CD8-positive, alpha-beta memory T cell (primary cell): ENCODE measurements at regions not wholly inside any gene's neighbourhood (a gene's known extent, or its start where the extent isn't known, plus 50 kb on each side); places are given as distances from the start of the nearest gene placed in this dataset.

Source experiments
- CTCF ChIA-PET: fragments of 350-600 bp; sonication (Branson Sonifier 250); formaldehyde crosslinking; loops from one replicate; lab custom pipeline; 2021; ENCODE audit warnings: antibody characterized with exemption; lab: Charles Lee
- POLR2A ChIA-PET: fragments of 350-600 bp; sonication (Branson Sonifier 250); formaldehyde crosslinking; loops from one replicate; lab custom pipeline; 2021; ENCODE audit warnings: antibody characterized with exemption; lab: Charles Lee
- DNase-seq, 5 donors: peaks; one replicate each; pipeline versions ENCODE4 v3.0.0 to v3.0.0-alpha.2; 2020 to 2022; ENCODE audit warnings: mixed read lengths in 1 of 5
- H3K27ac ChIP-seq: one replicate; pipeline ENCODE4 v1.7.0; 2013; ENCODE audit warnings: low read depth, mild to moderate bottlenecking, low read length, moderate library complexity
- H3K27me3 ChIP-seq: 2 replicates; pipeline ENCODE4 v1.7.0; 2013; ENCODE audit warnings: low read length, mild to moderate bottlenecking; ENCODE audit not compliant: insufficient read depth, poor library complexity, severe bottlenecking
- H3K36me3 ChIP-seq: 2 replicates; pipeline ENCODE4 v1.7.0; 2013; ENCODE audit warnings: mild to moderate bottlenecking, low read length, moderate library complexity; ENCODE audit not compliant: insufficient read depth
- H3K4me1 ChIP-seq: 2 replicates; pipeline ENCODE4 v1.7.0; 2013; ENCODE audit warnings: mild to moderate bottlenecking, low read length, moderate library complexity; ENCODE audit not compliant: insufficient read depth
- H3K4me3 ChIP-seq: 2 replicates; pipeline ENCODE4 v1.7.0; 2013; ENCODE audit warnings: mild to moderate bottlenecking, low read length
- H3K9me3 ChIP-seq: 2 replicates; pipeline ENCODE4 v1.7.0; 2013; ENCODE audit warnings: mild to moderate bottlenecking, low read length
- H3K27ac Mint-ChIP-seq, 8 donors: one replicate each; pipeline ENCODE4 v1.8.0; 2020 to 2021; ENCODE audit warnings: mixed read lengths in 8 of 8, mild to moderate bottlenecking in 6 of 8, inconsistent platforms in 3 of 8, moderate library complexity in 3 of 8
- H3K27me3 Mint-ChIP-seq, 2 donors: one replicate each; pipeline ENCODE4 v1.8.0; 2020 to 2021; ENCODE audit warnings: mixed read lengths in 2 of 2, mild to moderate bottlenecking in 1 of 2, moderate library complexity in 1 of 2
- H3K36me3 Mint-ChIP-seq, 3 donors: one replicate each; pipeline ENCODE4 v1.8.0; 2020 to 2021; ENCODE audit warnings: mixed read lengths in 3 of 3, inconsistent platforms in 1 of 3, mild to moderate bottlenecking in 1 of 3
- H3K4me1 Mint-ChIP-seq, 3 donors: one replicate each; pipeline ENCODE4 v1.8.0; 2020 to 2021; ENCODE audit warnings: mixed read lengths in 3 of 3, inconsistent platforms in 1 of 3, mild to moderate bottlenecking in 1 of 3
- H3K4me3 Mint-ChIP-seq, 7 donors: one replicate each; pipeline ENCODE4 v1.8.0; 2020 to 2021; ENCODE audit warnings: mixed read lengths in 7 of 7, mild to moderate bottlenecking in 6 of 7, moderate library complexity in 4 of 7, inconsistent platforms in 2 of 7
- H3K9me3 Mint-ChIP-seq, 5 donors: one replicate each; pipeline ENCODE4 v1.8.0; 2020 to 2022; ENCODE audit warnings: mixed read lengths in 5 of 5, mild to moderate bottlenecking in 3 of 5, moderate library complexity in 2 of 5, inconsistent platforms in 1 of 5

GRCh38 chr3:79869461-79870312 is 101.9 kb upstream of the ROBO1 start:
- ChIA-PET POLR2A (no interaction called here), CTCF (interaction anchor here (0.9 kb wide), 1 partner anchor 9 kb away, joined by 3 read pairs; no protein-coding TSS in a partner anchor)
- DNase-seq = no peak
- Histone ChIP-seq H3K36me3 (no peaks in the 10 kb centered on the region), H3K27ac (no peak overlapping the region), H3K4me1 (no peaks in the 10 kb centered on the region), H3K9me3 (no peaks in the 10 kb centered on the region), H3K27me3 (no peaks in the 10 kb centered on the region), H3K4me3 (no peak overlapping the region)
- Mint-ChIP-seq H3K9me3 (peaks cover 3 to 46% (median 17%) of the 10 kb centered on the region in 5 donors), H3K4me3 (no peak overlapping the region), H3K36me3 (no peaks in the 10 kb centered on the region), H3K27ac (no peak overlapping the region), H3K4me1 (no peaks in the 10 kb centered on the region), H3K27me3 (peaks cover 0 to 2% of the 10 kb centered on the region in 2 donors)

DNA sequence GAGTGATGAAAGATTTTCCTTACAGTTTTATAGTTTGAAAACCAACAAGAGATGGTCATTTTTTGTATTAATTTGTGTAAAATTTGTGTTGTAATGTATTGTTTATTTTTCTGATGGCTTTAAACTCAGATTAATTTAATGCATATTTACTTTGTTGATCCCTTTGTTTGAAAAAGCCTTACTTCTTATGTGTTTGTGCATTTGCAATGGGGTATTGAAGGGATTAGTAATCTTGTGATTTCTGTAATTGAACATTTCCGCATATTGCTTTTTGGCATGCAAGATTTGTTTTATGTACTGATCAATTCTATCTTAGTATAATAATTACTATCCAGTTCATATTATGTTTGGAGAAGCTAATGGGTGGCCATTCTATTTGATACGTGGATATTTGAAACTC is 98.4 kb upstream of the ROBO1 start:
- Mint-ChIP-seq H3K4me3 (no peak overlapping the region), H3K36me3 (no peaks in the 10 kb centered on the region), H3K9me3 (peaks cover 10 to 40% (median 19%) of the 10 kb centered on the region in 5 donors), H3K27me3 (peaks cover 0 to 2% of the 10 kb centered on the region in 2 donors), H3K27ac (no peak overlapping the region), H3K4me1 (no peaks in the 10 kb centered on the region)
- ChIA-PET POLR2A (no interaction called here), CTCF (no interaction called here)
- Histone ChIP-seq H3K9me3 (no peaks in the 10 kb centered on the region), H3K4me1 (no peaks in the 10 kb centered on the region), H3K4me3 (no peak overlapping the region), H3K27me3 (no peaks in the 10 kb centered on the region), H3K27ac (no peak overlapping the region), H3K36me3 (no peaks in the 10 kb centered on the region)
- DNase-seq = no peak

DNA sequence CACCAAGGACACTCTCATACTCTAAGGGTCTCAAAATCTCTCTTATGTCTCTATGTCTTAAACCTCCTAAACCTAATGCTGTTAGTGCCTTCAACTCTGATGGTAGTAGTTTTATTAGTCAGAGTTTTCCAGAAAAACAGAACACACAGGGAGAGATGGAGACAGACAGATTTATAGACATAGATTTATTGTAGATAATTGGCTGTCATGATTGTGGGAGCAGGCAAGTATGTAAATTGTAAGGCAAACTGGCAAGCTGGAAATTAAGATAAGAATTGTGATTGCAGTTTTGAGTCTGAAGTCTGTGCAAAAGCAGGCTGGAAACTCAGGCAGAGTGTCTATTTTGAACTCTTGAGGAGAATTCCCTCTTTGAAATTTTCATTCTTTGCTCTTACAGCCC is 96.3 kb upstream of the ROBO1 start:
- no peak overlapping the region for H3K4me3 ChIP-seq
- CTCF ChIA-PET = no interaction called here
- no peaks in the 10 kb centered on the region for H3K9me3 ChIP-seq
- no peak overlapping the region for H3K27ac ChIP-seq
- no peaks in the 10 kb centered on the region for H3K27me3 ChIP-seq
- H3K9me3 Mint-ChIP-seq = peaks cover 8 to 40% (median 21%) of the 10 kb centered on the region in 5 donors
- H3K27me3 Mint-ChIP-seq = peaks cover 0 to 2% of the 10 kb centered on the region in 2 donors
- POLR2A ChIA-PET = no interaction called here
- H3K36me3 ChIP-seq = no peaks in the 10 kb centered on the region
- no peak overlapping the region for H3K27ac Mint-ChIP-seq
- no peaks in the 10 kb centered on the region for H3K4me1 ChIP-seq
- no peak for DNase-seq
- no peak overlapping the region for H3K4me3 Mint-ChIP-seq
- H3K36me3 Mint-ChIP-seq = no peaks in the 10 kb centered on the region
- no peaks in the 10 kb centered on the region for H3K4me1 Mint-ChIP-seq

DNA sequence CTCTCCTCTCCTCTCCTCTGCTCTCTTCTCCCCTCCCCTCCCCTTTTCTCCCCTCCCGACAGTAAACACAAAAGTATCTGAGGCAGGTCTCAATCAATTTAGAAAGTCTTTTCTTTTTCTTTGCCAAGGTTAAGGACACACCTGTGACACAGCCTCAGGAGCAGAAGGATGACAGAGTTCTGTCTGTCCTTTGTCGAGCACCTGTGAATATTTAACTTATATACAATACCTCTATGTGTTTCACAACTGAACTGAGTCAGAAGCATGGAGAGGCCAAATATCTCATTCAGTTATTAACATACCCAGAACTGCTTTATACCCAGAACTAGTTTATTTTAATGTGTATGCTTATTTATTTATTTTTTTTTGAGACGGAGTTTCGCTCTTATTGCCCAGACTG is 81.1 kb upstream of the ROBO1 start:
- no peak overlapping the region for H3K27ac Mint-ChIP-seq
- no peak for DNase-seq

GRCh38 chr3:79847928-79848327 is 80.1 kb upstream of the ROBO1 start:
- H3K4me3 ChIP-seq = no peak overlapping the region
- H3K27ac ChIP-seq = no peak overlapping the region
- no peaks in the 10 kb centered on the region for H3K36me3 ChIP-seq
- Mint-ChIP-seq H3K4me3 (no peak overlapping the region), H3K27ac (no peak overlapping the region), H3K4me1 (no peaks in the 10 kb centered on the region), H3K27me3 (no peaks in the 10 kb centered on the region), H3K36me3 (peaks cover 0 to 2% (median 0%) of the 10 kb centered on the region in 3 donors), H3K9me3 (peaks cover 10 to 44% (median 16%) of the 10 kb centered on the region in 5 donors)
- no peaks in the 10 kb centered on the region for H3K4me1 ChIP-seq
- no peak for DNase-seq
- POLR2A ChIA-PET = no interaction called here
- CTCF ChIA-PET = no interaction called here
- no peaks in the 10 kb centered on the region for H3K27me3 ChIP-seq
- no peaks in the 10 kb centered on the region for H3K9me3 ChIP-seq

More for the DNA sequence above, 81.1 kb upstream of the ROBO1 start:
- Mint-ChIP-seq H3K4me3 (no peak overlapping the region), H3K4me1 (no peaks in the 10 kb centered on the region), H3K36me3 (peaks cover 0 to 2% (median 0%) of the 10 kb centered on the region in 3 donors), H3K9me3 (peaks cover 10 to 46% (median 16%) of the 10 kb centered on the region in 5 donors), H3K27me3 (no peaks in the 10 kb centered on the region)
- Histone ChIP-seq H3K4me1 (no peaks in the 10 kb centered on the region), H3K36me3 (no peaks in the 10 kb centered on the region), H3K9me3 (no peaks in the 10 kb centered on the region), H3K27me3 (no peaks in the 10 kb centered on the region), H3K27ac (no peak overlapping the region), H3K4me3 (no peak overlapping the region)
- ChIA-PET CTCF (no interaction called here), POLR2A (no interaction called here)

GRCh38 chr3:79846148-79846933 is 78.5 kb upstream of the ROBO1 start:
- H3K4me3 ChIP-seq = no peak overlapping the region
- ChIA-PET CTCF (no interaction called here), POLR2A (no interaction called here)
- no peaks in the 10 kb centered on the region for H3K27me3 ChIP-seq
- Mint-ChIP-seq H3K9me3 (peaks cover 10 to 37% (median 17%) of the 10 kb centered on the region in 5 donors), H3K4me3 (peak overlapping the region in 1 of 7 donors; percentile 27), H3K36me3 (peaks cover 0 to 2% (median 0%) of the 10 kb centered on the region in 3 donors), H3K27ac (no peak overlapping the region), H3K4me1 (no peaks in the 10 kb centered on the region), H3K27me3 (no peaks in the 10 kb centered on the region)
- H3K27ac ChIP-seq = no peak overlapping the region
- H3K9me3 ChIP-seq = no peaks in the 10 kb centered on the region
- no peaks in the 10 kb centered on the region for H3K4me1 ChIP-seq
- no peaks in the 10 kb centered on the region for H3K36me3 ChIP-seq
- DNase-seq = no peak

GRCh38 chr3:79845546-79845945 is 77.7 kb upstream of the ROBO1 start:
- no peak overlapping the region for H3K4me3 Mint-ChIP-seq
- no peaks in the 10 kb centered on the region for H3K36me3 Mint-ChIP-seq
- ChIA-PET CTCF (no interaction called here), POLR2A (no interaction called here)
- H3K27me3 ChIP-seq = no peaks in the 10 kb centered on the region
- no peaks in the 10 kb centered on the region for H3K9me3 ChIP-seq
- no peaks in the 10 kb centered on the region for H3K4me1 Mint-ChIP-seq
- no peaks in the 10 kb centered on the region for H3K27me3 Mint-ChIP-seq
- no peaks in the 10 kb centered on the region for H3K4me1 ChIP-seq
- no peak overlapping the region for H3K27ac ChIP-seq
- no peak for DNase-seq
- no peak overlapping the region for H3K4me3 ChIP-seq
- H3K36me3 ChIP-seq = no peaks in the 10 kb centered on the region
- H3K27ac Mint-ChIP-seq = no peak overlapping the region
- peaks cover 9 to 34% (median 13%) of the 10 kb centered on the region in 5 donors for H3K9me3 Mint-ChIP-seq

GRCh38 chr3:79844176-79844575 is 76.4 kb upstream of the ROBO1 start:
- ChIA-PET CTCF (no interaction called here), POLR2A (no interaction called here)
- Histone ChIP-seq H3K27me3 (no peaks in the 10 kb centered on the region), H3K4me1 (no peaks in the 10 kb centered on the region), H3K9me3 (no peaks in the 10 kb centered on the region), H3K4me3 (no peak overlapping the region), H3K36me3 (no peaks in the 10 kb centered on the region), H3K27ac (no peak overlapping the region)
- no peak for DNase-seq
- Mint-ChIP-seq H3K4me1 (no peaks in the 10 kb centered on the region), H3K9me3 (peaks cover 5 to 30% (median 13%) of the 10 kb centered on the region in 5 donors), H3K4me3 (no peak overlapping the region), H3K36me3 (no peaks in the 10 kb centered on the region), H3K27me3 (no peaks in the 10 kb centered on the region), H3K27ac (no peak overlapping the region)
